ENCODE measurements at regions not wholly inside any gene's neighbourhood (a gene's known extent, or its start where the extent isn't known, plus 50 kb on each side); places are given as distances from the start of the nearest gene placed in this dataset.
"Not testable (repeated sequence)": the region's sequence is repeated elsewhere in the genome, so short reads cannot be mapped to it uniquely, and the experiment has no call there.

DNA sequence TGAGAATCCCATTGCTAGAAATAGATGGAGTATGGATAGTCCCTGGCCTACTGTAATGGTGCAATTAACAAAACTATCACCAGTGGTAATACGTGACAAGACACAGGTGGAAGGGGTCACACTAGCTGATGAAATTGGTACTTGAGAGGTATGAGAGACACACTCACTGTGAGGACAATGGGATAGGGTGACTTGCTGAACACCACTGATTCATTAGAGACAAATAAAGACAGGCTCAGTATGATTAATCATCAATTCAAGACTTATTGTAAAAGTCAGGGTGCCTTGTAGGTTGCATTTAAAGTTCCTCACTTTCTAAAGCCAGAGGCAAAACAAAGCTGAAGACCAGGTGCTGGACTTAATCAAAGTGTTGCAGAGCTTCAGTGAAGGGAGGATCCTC is 361.6 kb upstream of the EMCN start:
- Mint-ChIP-seq H3K36me3 (no peaks in the 10 kb centered on the region), H3K9me3 (no peaks in the 10 kb centered on the region), H3K27ac (no peak overlapping the region)
- ATAC-seq (no peak), DNase-seq (ENCODE audit: low spot score in 2 of 2) (no peak)

GRCh38 chr4:100876546-100876945 is 358.7 kb upstream of the EMCN start:
- Mint-ChIP-seq H3K27ac (no peak overlapping the region), H3K9me3 (no peaks in the 10 kb centered on the region), H3K36me3 (no peaks in the 10 kb centered on the region)
- DNase-seq (ENCODE audit: low spot score in 2 of 2) (no peak), ATAC-seq (no peak)

GRCh38 chr4:100875296-100876068 is 357.7 kb upstream of the EMCN start:
- DNase-seq (ENCODE audit: low spot score in 2 of 2) = no peak
- no peaks in the 10 kb centered on the region for H3K9me3 Mint-ChIP-seq
- peak in 1 of 2 donors; percentile 48 for ATAC-seq
- H3K27ac Mint-ChIP-seq = no peak overlapping the region
- no peaks in the 10 kb centered on the region for H3K36me3 Mint-ChIP-seq

DNA sequence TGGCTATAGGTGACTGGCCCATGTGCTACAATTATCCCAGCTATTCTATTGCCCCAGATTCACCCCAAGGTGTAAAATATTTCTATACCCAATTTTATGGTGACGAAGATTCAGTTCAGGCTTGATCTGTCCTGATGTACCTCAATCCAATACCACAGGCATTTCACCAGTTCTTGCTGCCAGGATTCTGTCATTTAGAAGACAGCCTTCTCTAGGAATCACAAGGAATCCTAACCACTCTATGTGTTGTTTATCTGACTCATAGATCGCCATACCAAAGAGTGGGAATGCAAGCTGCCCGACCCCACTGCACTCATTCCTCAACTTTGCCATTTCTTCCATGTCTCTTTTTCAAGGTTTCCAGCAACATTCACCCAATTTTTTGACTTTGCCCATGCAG is 355.0 kb upstream of the EMCN start:
- ATAC-seq (no peak), DNase-seq (ENCODE audit: low spot score in 2 of 2) (no peak)
- no peak overlapping the region for H3K27ac Mint-ChIP-seq
- no peaks in the 10 kb centered on the region for H3K36me3 Mint-ChIP-seq
- no peaks in the 10 kb centered on the region for H3K9me3 Mint-ChIP-seq

- DNase-seq (ENCODE audit: low spot score in 2 of 2) (no peak), ATAC-seq (no peak)
- Mint-ChIP-seq H3K9me3 (peaks cover 4 to 5% of the 10 kb centered on the region in 2 donors), H3K36me3 (peaks cover 5 to 6% of the 10 kb centered on the region in 2 donors), H3K27ac (no peak overlapping the region)
These were observed 353.3 kb upstream of the EMCN start for GRCh38 chr4:100870940-100871772.

- ATAC-seq (no peak), DNase-seq (ENCODE audit: low spot score in 2 of 2) (no peak)
- Mint-ChIP-seq H3K9me3 (peaks cover 8 to 15% of the 10 kb centered on the region in 2 donors), H3K27ac (no peak overlapping the region), H3K36me3 (peaks cover 5 to 12% of the 10 kb centered on the region in 2 donors)
These were observed 351.5 kb upstream of the EMCN start for GRCh38 chr4:100869276-100869675.

GRCh38 chr4:100868281-100868680 is 350.5 kb upstream of the EMCN start:
- Mint-ChIP-seq H3K36me3 (peaks cover 5 to 12% of the 10 kb centered on the region in 2 donors), H3K9me3 (peaks cover 8 to 18% of the 10 kb centered on the region in 2 donors)
- not testable (repeated sequence) for DNase-seq (ENCODE audit: low spot score in 2 of 2); H3K27ac Mint-ChIP-seq; ATAC-seq

DNA sequence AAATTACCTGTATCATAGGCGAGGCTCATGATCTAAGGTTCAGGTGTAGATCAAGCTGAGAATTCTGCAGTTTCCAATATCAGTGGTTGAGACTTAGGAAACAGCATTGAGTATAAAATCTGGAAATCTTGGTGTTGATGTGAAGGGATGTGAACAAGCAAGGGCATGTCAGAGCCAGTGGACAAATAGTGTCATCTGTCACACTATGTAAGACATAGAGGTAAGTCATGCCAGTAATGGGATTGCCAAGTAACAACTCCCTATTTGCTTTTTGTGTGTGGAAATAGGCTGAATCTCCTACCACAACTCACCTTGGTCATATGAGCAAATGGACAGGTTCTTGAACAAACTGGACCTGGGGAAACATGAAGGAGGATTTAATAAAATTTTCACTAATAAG is 334.5 kb upstream of the EMCN start:
- Mint-ChIP-seq H3K27ac (no peak overlapping the region), H3K36me3 (no peaks in the 10 kb centered on the region), H3K9me3 (no peaks in the 10 kb centered on the region)
- no peak for ATAC-seq
- no peak for DNase-seq (ENCODE audit: low spot score in 2 of 2)

DNA sequence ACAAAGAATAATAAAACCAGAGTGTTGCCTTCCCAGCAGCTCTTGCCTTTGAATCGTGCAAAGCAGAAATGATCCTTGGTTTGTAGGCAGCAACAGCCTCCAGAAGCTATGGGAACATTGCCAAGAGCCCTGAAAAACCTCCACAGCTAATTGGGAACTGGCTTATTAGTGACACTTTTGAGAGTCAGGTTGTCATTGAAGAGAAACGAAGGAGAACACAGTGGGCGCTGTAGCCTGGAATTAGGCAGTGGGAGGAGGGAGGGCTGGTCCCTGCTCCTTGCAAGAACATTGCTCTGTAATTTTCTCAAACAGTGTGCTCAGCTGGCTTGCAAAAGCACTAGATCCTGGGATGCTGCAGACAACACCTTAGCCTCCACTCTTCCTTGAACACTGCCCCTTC is 331.5 kb upstream of the EMCN start:
- H3K9me3 Mint-ChIP-seq = no peaks in the 10 kb centered on the region
- no peak for ATAC-seq

DNA sequence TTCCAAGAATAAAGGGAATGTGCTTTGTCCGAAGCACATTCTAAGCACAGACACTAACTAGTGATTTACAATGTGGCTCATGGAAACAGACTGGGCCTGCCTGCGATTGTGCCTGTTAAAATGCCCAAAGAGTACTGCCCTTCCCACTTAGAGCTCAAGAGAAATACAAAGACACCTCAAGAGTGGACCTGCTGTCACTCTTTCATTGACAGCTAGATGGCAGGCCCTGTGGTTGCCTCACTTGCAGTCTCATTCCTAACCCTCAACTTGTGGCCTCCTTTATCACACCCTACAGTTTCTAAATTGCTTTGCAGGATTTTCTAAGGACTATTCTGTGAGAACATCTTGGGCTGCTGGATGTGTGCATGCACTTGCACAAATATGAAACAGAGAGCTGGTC is 331.0 kb upstream of the EMCN start:
- no peaks in the 10 kb centered on the region for H3K36me3 Mint-ChIP-seq
- DNase-seq (ENCODE audit: low spot score in 2 of 2) (no peak), ATAC-seq (peak; percentile 47 to 81)
- no peak overlapping the region for H3K27ac Mint-ChIP-seq
- no peaks in the 10 kb centered on the region for H3K9me3 Mint-ChIP-seq

More for the DNA sequence above, 331.5 kb upstream of the EMCN start:
- Mint-ChIP-seq H3K27ac (no peak overlapping the region), H3K36me3 (no peaks in the 10 kb centered on the region)
- no peak for DNase-seq (ENCODE audit: low spot score in 2 of 2)

DNA sequence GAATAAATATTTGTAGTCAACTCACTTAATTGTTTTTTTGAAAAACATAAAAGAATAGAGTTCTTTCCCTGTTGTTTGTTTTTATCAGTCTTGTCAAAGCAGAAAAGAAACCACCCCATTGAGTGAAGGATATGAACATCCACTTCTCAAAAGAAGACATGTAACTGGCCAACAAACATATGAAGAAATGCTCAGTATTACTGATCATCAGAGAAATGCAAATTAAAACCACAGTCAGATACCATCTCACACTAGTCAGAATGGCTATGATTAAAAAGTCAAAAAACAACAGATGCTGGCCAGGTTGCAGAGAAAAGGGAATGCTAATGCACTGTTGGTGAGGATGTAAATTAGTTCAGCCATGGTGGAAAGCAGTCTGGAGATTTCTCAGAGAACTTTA is 326.1 kb upstream of the EMCN start:
- DNase-seq (ENCODE audit: low spot score in 2 of 2) (no peak), ATAC-seq (no peak)
- Mint-ChIP-seq H3K36me3 (no peaks in the 10 kb centered on the region), H3K9me3 (no peaks in the 10 kb centered on the region), H3K27ac (no peak overlapping the region)

DNA sequence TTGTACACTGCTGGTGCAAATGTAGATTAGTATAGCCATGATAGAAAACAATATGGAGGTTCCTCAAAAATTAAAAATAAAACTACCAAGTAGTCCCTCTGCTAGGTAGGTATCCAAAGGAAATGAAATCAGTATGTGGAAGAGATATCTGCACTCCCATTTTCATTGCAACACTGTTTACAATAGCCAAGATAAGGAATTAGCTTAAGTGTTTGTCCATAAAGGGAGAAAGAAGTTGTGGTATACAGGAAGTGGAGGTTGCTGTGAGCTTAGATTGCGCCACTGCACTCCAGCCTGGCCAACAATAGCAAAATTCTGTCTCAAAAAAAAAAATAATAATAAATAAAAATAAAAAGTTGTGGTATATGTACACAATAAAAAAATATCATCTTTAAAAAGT is 325.0 kb upstream of the EMCN start:
- H3K36me3 Mint-ChIP-seq = no peaks in the 10 kb centered on the region
- DNase-seq (ENCODE audit: low spot score in 2 of 2) = no peak
- H3K27ac Mint-ChIP-seq = no peak overlapping the region
- no peak for ATAC-seq
- no peaks in the 10 kb centered on the region for H3K9me3 Mint-ChIP-seq

- no peaks in the 10 kb centered on the region for H3K9me3 Mint-ChIP-seq
- ATAC-seq (no peak), DNase-seq (ENCODE audit: low spot score in 2 of 2) (no peak)
- H3K36me3 Mint-ChIP-seq = no peaks in the 10 kb centered on the region
- no peak overlapping the region for H3K27ac Mint-ChIP-seq
These were observed 324.1 kb upstream of the EMCN start for GRCh38 chr4:100841911-100842310.

DNA sequence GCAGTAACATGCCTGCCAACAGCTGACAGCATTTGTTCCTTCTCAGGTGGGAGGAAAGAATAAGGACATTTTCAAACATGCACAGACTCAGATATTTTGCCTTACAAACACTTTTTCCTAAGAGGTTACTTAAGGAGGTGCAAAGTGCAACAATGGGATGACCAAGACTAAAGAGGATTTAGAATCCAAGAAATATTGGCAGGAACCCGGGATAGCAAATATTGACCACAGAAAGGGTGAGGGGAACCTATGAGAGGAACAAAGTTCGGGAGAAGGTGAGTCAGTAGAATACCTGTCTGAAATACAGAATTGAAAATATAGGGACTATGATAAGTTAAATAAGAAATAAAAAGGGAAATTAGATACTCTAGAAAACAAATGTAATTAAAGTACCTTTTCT is 321.9 kb upstream of the EMCN start:
- Mint-ChIP-seq H3K9me3 (no peaks in the 10 kb centered on the region), H3K27ac (no peak overlapping the region)
- DNase-seq (ENCODE audit: low spot score in 2 of 2) = no peak

DNA sequence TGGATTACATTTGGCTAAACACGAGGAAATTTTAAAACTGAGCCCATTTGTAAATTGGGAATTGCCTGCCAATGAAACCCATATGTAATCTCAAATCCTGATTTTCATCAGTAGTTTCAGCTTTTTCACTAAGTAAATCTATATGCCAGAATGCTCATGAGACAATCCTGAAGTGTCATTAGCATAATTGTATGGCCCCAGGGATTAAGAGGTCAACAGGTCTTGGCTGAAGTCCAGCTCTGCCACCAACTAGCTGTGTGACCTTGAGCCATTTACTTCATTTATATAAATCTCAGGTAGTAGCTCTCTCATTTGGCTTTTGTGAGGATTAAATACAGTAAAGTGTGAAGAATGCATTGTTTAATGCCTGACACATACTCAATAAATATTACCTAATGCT is 320.5 kb upstream of the EMCN start:
- Mint-ChIP-seq H3K27ac (no peak overlapping the region), H3K9me3 (no peaks in the 10 kb centered on the region), H3K36me3 (no peaks in the 10 kb centered on the region)
- DNase-seq (ENCODE audit: low spot score in 2 of 2) (no peak), ATAC-seq (no peak)

More for the DNA sequence above, 321.9 kb upstream of the EMCN start:
- ATAC-seq = no peak
- H3K36me3 Mint-ChIP-seq = no peaks in the 10 kb centered on the region

- ATAC-seq = no peak
- Mint-ChIP-seq H3K36me3 (no peaks in the 10 kb centered on the region), H3K9me3 (no peaks in the 10 kb centered on the region), H3K27ac (no peak overlapping the region)
- no peak for DNase-seq (ENCODE audit: low spot score in 2 of 2)
These were observed 319.1 kb upstream of the EMCN start for GRCh38 chr4:100836929-100837328.

GRCh38 chr4:100834616-100835015 is 316.8 kb upstream of the EMCN start:
- DNase-seq (ENCODE audit: low spot score in 2 of 2) (no peak), ATAC-seq (no peak)
- no peak overlapping the region for H3K27ac Mint-ChIP-seq
- H3K9me3 Mint-ChIP-seq = peaks cover 0 to 11% of the 10 kb centered on the region in 2 donors
- no peaks in the 10 kb centered on the region for H3K36me3 Mint-ChIP-seq

DNA sequence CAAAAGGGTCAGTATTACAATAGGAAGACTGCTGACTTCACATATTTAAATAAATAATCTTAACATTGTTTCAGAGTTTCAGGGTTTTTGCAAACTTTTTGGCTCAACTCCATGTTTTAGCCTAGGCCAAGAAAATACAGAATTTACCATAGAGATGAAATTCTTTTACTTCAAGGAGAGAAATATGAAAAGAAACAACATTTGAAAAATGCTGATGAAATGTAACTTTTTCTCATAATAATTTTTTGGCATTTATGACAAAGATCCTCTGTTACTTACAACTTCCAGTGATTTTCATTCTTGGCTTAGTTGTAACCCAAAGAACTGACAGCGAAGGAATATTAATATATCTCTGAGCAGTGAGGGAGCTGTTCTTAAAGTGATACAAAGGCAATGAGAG is 316.1 kb upstream of the EMCN start:
- DNase-seq (ENCODE audit: low spot score in 2 of 2) (no peak), ATAC-seq (no peak)
- Mint-ChIP-seq H3K36me3 (no peaks in the 10 kb centered on the region), H3K9me3 (peaks cover 0 to 11% of the 10 kb centered on the region in 2 donors), H3K27ac (no peak overlapping the region)
